ENCODE measurements at regions not wholly inside any gene's neighbourhood (a gene's known extent, or its start where the extent isn't known, plus 50 kb on each side); places are given as distances from the start of the nearest gene placed in this dataset.

- no peak for TF ChIP-seq CTCF (IDR thresholded peaks at IDR 0.05)
- no peak for TF ChIP-seq POLR2A (IDR thresholded peaks at IDR 0.05)
Measured at GRCh38 chr10:125236091-125236490, 75.7 kb upstream of the CTBP2 start.

Data from adrenal gland (tissue), 5 donors.